Right lobe of liver (tissue), 6 donors: ENCODE measurements at regions not wholly inside any gene's neighbourhood (a gene's known extent, or its start where the extent isn't known, plus 50 kb on each side); places are given as distances from the start of the nearest gene placed in this dataset.
"Not testable (repeated sequence)": the region's sequence is repeated elsewhere in the genome, so short reads cannot be mapped to it uniquely, and the experiment has no call there.

Experiments
- ATAC-seq, 4 donors: fragments of 200-7000 bp; cut with Tn5 transposase; one replicate each; pipeline ENCODE4 v1.9.1; 2020; ENCODE audit warnings: mild to moderate bottlenecking in 4 of 4, moderate library complexity in 4 of 4
- DNase-seq, 3 donors: peaks; one replicate each; pipeline ENCODE4 v3.0.0-alpha.2; 2020
- H3K27ac ChIP-seq, 3 donors: fragments of 200-600 bp; one replicate each; pipeline ENCODE4 v1.8.0; 2022
- H3K27me3 ChIP-seq, 2 donors: fragments of 200-600 bp; one replicate each; pipeline ENCODE4 v1.8.0; 2022
- H3K36me3 ChIP-seq, 4 donors: fragments of 200-600 bp; sonication (generic) in 1 of 4; one replicate each; pipeline versions ENCODE4 v1.5.1 to v1.8.0; 2017 to 2022; ENCODE audit warnings: control low read depth in 1 of 4
- H3K4me1 ChIP-seq, 4 donors: fragments of 200-600 bp; sonication (generic) in 1 of 4; one replicate each; pipeline versions ENCODE4 v1.5.1 to v1.8.0; 2017 to 2022; ENCODE audit warnings: control low read depth in 1 of 4
- H3K4me3 ChIP-seq, 3 donors: fragments of 200-600 bp; one replicate each; pipeline ENCODE4 v1.8.0; 2022
- H3K9me3 ChIP-seq, 4 donors: fragments of 200-600 bp; sonication (generic) in 1 of 4; one replicate each; pipeline versions ENCODE4 v1.5.1 to v1.8.0; 2017 to 2022; ENCODE audit warnings: control low read depth in 1 of 4
- CTCF ChIP-seq, 4 donors: fragments of 200-600 bp in 3 of 4; fragments of 450-650 bp in 1 of 4; IDR thresholded peaks; one replicate each; pipeline versions ENCODE4 v1.5.1 to v1.8.0; 2016 to 2022; ENCODE audit warnings: antibody characterized with exemption in 4 of 4, mild to moderate bottlenecking in 2 of 4
- POLR2A ChIP-seq: fragments of 450-650 bp; IDR thresholded peaks from one replicate; pipeline ENCODE4 v1.6.1; 2017; ENCODE audit warnings: antibody characterized with exemption, mild to moderate bottlenecking
- WGBS: methylation state at CpG from one replicate; pipeline ENCODE4 v1.1.6; 2018; ENCODE audit warnings: low coverage, low lambda C conversion rate; ENCODE audit not compliant: insufficient coverage; ENCODE audit errors: missing lambda C conversion rate; 5-methylcytosine and 5-hydroxymethylcytosine counted together
- intact Hi-C, 2 donors: fragments of 100-400 bp; cut with DNase I; formaldehyde crosslinking; loops; one replicate each; pipeline versions ENCODE4 v1.11.2 to v1.14.1; 2022
- donor health status: DM: no; HTN: yes; CAD: no.
- donor health status: DM: no; HTN: no; CAD: no.
- donor health status: DM: no; HTN: no; CAD: no.
- donor health status: DM: no; HTN: yes; CAD: no.
- donor health status: DM: no; HTN: yes; CAD: no.

GRCh38 chr11:7186676-7187075 lies 65.0 kb upstream of the SYT9 start:
- intact Hi-C loops: no loop called here
- WGBS: 39% methylated on average over 1 of the region's 1 CpG

GRCh38 chr11:7192785-7193184 lies 58.9 kb upstream of the SYT9 start:
- H3K4me1 ChIP-seq, H3K27me3 ChIP-seq, H3K36me3 ChIP-seq, H3K9me3 ChIP-seq, H3K4me3 ChIP-seq, DNase-seq, intact Hi-C loops, ATAC-seq, H3K27ac ChIP-seq: not testable (repeated sequence)
- WGBS: 71% methylated on average over 4 of the region's 4 CpGs

More at GRCh38 chr11:7186676-7187075, 65.0 kb upstream of the SYT9 start:
- no peaks in the 10 kb centered on the region for H3K36me3 ChIP-seq
- ATAC-seq (no peak), DNase-seq (no peak)
- no peak overlapping the region for H3K27ac ChIP-seq
- TF ChIP-seq POLR2A: no peak
- no peak for TF ChIP-seq CTCF (IDR thresholded peaks at IDR 0.05)
- no peaks in the 10 kb centered on the region for H3K4me1 ChIP-seq
- no peaks in the 10 kb centered on the region for H3K27me3 ChIP-seq
- H3K4me3 ChIP-seq: no peak overlapping the region
- H3K9me3 ChIP-seq: no peaks in the 10 kb centered on the region

- intact Hi-C loops: no loop called here
- no peaks in the 10 kb centered on the region for H3K36me3 ChIP-seq
- TF ChIP-seq POLR2A (no peak), CTCF (IDR thresholded peaks at IDR 0.05) (no peak)
- DNase-seq (no peak), ATAC-seq (no peak)
- WGBS: 80% methylated on average over 1 of the region's 1 CpG
- no peaks in the 10 kb centered on the region for H3K9me3 ChIP-seq
- no peak overlapping the region for H3K4me3 ChIP-seq
- no peaks in the 10 kb centered on the region for H3K4me1 ChIP-seq
- no peak overlapping the region for H3K27ac ChIP-seq
- H3K27me3 ChIP-seq: peaks cover 0 to 2% of the 10 kb centered on the region in 2 donors
Measured at GRCh38 chr11:7196396-7197146, 55.1 kb upstream of the SYT9 start.

- TF ChIP-seq POLR2A (no peak), CTCF (IDR thresholded peaks at IDR 0.05) (no peak)
- H3K4me3 ChIP-seq: no peak overlapping the region
Measured at GRCh38 chr11:7197469-7197868, 54.2 kb upstream of the SYT9 start.

More at GRCh38 chr11:7197469-7197868, 54.2 kb upstream of the SYT9 start:
- DNase-seq (no peak), ATAC-seq (no peak)
- no peaks in the 10 kb centered on the region for H3K36me3 ChIP-seq
- H3K27ac ChIP-seq: no peak overlapping the region
- peaks cover 0 to 2% of the 10 kb centered on the region in 2 donors for H3K27me3 ChIP-seq
- H3K4me1 ChIP-seq: no peaks in the 10 kb centered on the region
- no peaks in the 10 kb centered on the region for H3K9me3 ChIP-seq
- intact Hi-C loops: no loop called here
